ENCODE measurements at regions not wholly inside any gene's neighbourhood (a gene's known extent, or its start where the extent isn't known, plus 50 kb on each side); places are given as distances from the start of the nearest gene placed in this dataset.

DNA sequence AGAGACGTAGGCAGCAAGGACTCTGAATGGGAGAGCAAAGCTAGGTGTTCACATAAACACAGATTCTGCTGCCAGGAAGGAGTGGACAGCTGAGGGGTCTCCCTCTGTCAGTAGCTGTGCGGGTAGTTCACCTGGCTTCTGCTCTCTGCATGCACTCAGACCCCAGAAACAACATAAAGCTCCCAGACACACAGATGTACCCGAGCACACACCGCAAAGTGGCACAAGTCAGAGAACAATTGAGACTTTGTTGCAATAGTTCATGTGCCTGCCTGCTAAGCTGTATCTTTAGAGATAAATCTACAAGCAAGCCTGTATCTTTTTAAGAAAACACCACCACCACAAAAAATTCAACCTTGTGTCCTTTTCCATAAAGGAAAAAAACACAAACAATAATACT lies 420.0 kb upstream of the ST6GAL2 start:
- DNase-seq (ENCODE audit: low spot score) = no peak

GRCh38 chr2:107306881-107307280 lies 420.9 kb upstream of the ST6GAL2 start:
- DNase-seq (ENCODE audit: low spot score) = no peak

DNA sequence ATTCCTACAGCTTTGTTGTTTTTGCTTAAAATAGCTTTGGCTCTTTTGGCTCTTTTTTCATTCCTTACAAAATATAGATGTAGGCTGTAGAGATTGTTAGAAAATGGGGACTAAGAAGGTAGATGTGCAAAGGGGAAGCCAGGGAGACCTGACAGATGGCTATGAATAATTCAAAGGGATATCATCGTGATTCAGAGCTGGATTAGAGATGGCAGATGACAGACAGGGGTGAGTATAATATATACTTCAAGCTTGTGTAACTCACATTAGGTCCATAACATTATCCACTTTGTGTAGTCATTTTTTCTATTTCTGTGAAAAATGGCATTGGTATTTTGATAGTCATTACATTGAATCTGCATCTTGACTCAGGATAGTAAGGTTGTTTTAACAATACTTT lies 422.9 kb upstream of the ST6GAL2 start:
- DNase-seq (ENCODE audit: low spot score) = no peak

- DNase-seq (ENCODE audit: low spot score) = no peak
Observed at GRCh38 chr2:107312240-107312639, 426.3 kb upstream of the ST6GAL2 start.

DNA sequence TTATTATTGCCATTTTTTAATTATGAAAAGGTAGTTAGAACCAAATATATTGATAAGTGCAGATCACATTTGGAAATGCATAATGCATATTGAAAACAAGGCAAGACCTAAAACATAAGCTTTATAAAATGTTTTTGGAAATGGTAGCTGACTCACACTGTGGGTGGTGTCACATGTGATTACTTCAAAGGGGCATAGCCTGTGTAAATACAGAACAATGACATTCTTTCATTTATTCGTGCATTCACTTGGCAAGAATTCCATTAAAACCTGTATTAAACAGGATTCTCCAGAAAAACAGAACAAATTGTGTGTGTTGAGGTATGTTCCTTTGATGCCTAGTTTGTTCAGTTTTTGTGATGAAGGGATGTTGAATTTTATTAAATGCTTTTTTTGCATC lies 427.3 kb upstream of the ST6GAL2 start:
- DNase-seq (ENCODE audit: low spot score) = no peak

DNA sequence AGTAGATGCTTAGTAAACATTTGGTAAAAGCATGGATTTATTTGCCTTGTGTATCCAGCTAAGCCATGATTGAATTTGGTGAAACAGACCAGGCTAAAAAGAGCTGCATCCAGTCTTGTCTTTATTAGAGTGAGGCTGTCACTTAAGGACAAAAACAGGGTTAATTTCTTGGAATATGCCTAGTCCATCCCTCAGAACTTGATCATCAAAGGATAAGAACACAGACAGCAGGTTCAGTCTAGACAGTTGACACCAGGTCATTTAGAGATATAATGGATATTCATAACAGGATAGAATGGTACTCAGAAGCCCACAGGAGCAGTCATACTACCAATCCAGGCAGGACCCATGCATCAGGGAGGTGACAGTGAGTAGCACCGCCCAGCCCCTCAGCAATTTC lies 434.9 kb upstream of the ST6GAL2 start:
- no peak for DNase-seq (ENCODE audit: low spot score)

GRCh38 chr2:107322416-107322815 lies 436.4 kb upstream of the ST6GAL2 start:
- DNase-seq (ENCODE audit: low spot score) = no peak

- DNase-seq (ENCODE audit: low spot score) = no peak
Observed at GRCh38 chr2:107323946-107324565, 438.1 kb upstream of the ST6GAL2 start.

- no peak for DNase-seq (ENCODE audit: low spot score)
Observed at GRCh38 chr2:107325981-107326786, 440.2 kb upstream of the ST6GAL2 start.

- no peak for DNase-seq (ENCODE audit: low spot score)
Observed at GRCh38 chr2:107334306-107334705, 448.3 kb upstream of the ST6GAL2 start.

DNA sequence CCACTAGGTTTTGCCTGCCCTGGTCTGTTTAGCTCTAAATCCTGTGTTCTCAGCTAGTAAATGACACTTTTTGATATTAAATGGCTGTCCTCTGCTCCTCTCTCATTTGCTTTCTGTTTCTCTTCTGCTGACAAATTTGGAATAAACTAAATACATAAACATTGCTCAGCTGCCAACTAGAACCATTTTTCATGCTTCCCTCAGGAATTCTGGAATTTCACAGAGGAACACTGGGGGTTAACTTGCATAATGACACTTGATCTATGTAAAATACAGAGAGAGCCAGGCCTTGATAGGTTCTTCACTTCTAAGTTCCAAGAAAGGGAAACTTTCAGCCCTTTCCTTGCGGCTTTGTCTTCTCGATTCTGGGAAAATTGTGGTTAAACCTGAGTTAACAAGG lies 450.6 kb upstream of the ST6GAL2 start:
- DNase-seq (ENCODE audit: low spot score) = peak; percentile 34

DNA sequence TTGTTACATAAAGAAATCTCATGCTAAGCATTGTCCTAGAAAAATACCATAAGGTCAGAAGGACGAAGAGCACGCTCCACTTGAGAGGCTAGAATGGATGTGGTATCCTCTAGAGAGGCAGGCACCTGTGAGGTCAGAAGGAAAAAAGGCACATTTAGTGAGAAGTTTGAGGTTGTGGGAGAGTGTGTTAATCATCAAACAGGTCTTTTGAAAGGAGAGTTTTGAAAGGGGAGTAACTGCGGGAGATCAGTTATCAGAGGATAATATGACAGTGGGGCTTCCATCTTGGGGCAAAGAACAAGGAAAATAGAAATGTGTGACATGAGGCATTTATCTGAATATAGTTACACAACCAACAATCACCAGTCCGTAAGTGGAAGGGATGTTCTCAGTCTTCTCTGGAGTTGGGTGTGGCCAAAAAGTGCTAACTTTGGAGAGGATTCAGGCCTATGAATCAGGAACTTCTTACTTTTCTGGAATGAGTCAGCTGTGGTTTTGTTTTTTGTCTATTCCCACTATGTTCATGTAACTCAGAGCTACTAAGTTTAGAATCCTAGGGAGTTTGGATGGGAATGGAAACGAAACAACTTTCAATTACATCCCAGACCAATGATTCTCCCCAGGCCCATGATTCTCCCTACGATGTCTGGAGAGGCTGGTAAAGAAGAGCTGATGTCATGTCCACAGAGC lies 451.4 kb upstream of the ST6GAL2 start:
- DNase-seq (ENCODE audit: low spot score) = peak; percentile 53

- no peak for DNase-seq (ENCODE audit: low spot score)
Observed at GRCh38 chr2:107338059-107338458, 452.1 kb upstream of the ST6GAL2 start.

DNA sequence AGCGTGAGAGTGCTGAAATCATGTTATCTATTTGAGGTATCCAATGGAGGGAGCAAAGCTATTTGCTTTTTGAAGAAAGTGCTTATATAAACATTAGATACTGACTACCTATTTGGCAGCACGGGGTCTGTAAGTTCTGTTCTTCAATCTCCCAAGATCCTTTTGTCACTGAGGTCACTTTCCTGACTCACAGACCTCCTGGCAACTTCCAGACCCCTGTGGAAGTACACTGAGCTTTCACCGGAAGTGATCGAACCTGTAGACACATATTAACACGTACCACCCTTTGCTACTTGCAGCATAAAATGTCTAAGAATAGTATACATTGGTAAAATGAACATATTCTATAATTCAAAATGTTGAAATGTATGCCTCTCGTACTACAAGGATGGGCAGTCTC lies 452.6 kb upstream of the ST6GAL2 start:
- DNase-seq (ENCODE audit: low spot score) = no peak

GRCh38 chr2:107340955-107341354 lies 455.0 kb upstream of the ST6GAL2 start:
- no peak for DNase-seq (ENCODE audit: low spot score)

DNA sequence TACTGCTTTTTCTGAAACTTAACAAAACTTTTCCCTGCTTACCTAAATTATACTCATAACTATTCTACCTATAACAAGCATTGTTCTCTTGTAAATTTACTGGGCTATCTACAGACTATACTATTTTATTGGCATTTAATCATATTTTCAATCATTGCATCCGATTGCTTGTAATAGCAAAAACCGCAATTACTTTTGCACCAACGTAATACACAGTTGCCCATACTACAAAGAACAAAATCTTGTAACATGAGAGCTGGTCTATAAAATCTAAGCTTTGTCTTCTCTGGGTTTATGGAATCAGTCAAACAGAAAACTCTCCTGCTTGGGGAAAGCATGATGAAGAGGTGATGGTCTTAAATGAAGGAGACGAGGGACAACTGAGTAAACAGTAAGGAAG lies 463.4 kb upstream of the ST6GAL2 start:
- no peak for DNase-seq (ENCODE audit: low spot score)

GRCh38 chr2:107354175-107354574 lies 468.2 kb upstream of the ST6GAL2 start:
- no peak for DNase-seq (ENCODE audit: low spot score)

DNA sequence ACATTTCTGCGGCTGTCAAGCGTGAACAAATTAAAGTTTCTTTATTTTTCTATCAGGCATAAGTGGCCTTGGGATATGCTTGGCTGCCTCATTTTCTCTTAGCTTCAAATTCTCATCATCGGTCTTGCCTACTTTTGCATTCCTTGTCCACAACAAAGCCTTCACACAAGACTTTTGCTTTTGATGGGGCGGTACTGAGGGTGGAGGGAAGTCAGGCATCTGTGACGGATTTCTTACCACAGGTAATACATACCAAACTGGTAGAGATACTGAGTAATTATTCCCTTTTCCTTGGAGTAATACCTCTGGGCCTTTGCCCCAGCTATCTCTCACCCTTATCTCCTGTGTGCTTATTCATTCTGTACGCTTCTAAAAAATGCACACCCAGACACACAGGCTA lies 468.3 kb upstream of the RGPD4 start:
- DNase-seq (ENCODE audit: low spot score) = no peak

- DNase-seq (ENCODE audit: low spot score) = no peak
Observed at GRCh38 chr2:107359021-107359420, 467.7 kb upstream of the RGPD4 start.

GRCh38 chr2:107361751-107362381 lies 464.8 kb upstream of the RGPD4 start:
- DNase-seq (ENCODE audit: low spot score) = no peak

DNA sequence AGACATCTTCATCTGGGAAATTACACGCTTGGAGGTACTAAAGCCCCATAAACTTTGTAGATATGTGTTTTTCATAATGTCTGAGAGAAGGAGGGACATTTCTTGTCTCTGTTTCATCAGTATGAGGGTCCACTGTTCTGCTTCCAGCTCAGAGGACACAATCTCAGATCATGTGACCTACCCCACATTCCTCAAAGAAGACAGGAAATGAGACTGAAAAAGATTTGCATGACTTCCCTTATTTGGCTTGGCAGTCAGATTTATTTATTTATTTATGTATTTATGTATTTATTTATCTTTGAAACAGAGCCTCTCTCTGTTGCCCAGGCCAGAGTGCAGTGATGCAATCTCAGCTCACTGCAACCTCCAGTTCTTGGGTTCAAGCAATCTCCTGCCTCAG lies 463.7 kb upstream of the RGPD4 start:
- DNase-seq (ENCODE audit: low spot score) = no peak

- no peak for DNase-seq (ENCODE audit: low spot score)
Observed at GRCh38 chr2:107363806-107364205, 462.9 kb upstream of the RGPD4 start.
